T-cell (primary cell): ENCODE measurements at regions not wholly inside any gene's neighbourhood (a gene's known extent, or its start where the extent isn't known, plus 50 kb on each side); places are given as distances from the start of the nearest gene placed in this dataset.

Source experiments
- ATAC-seq, 4 experiments: fragments of 200-7000 bp in 3 of 4; fragments of 150-1000 bp in 1 of 4; cut with Tn5 transposase; replicated peaks in 1 of 4; 1 replicate in 3 of 4; 2 replicates in 1 of 4; pipeline ENCODE4 v1.10.0; 2021; ENCODE audit warnings: moderate library complexity in 3 of 4, mild to moderate bottlenecking in 2 of 4, moderate number of reproducible peaks in 1 of 4
- CTCF ChIA-PET, 2 donors: fragments of 300-600 bp; sonication (Branson Sonifier 250); formaldehyde crosslinking; loops; one replicate each; lab custom pipeline; 2022; ENCODE audit warnings: antibody characterized with exemption in 2 of 2; lab: Charles Lee
- POLR2A ChIA-PET, 2 donors: fragments of 300-600 bp; sonication (Branson Sonifier 250); formaldehyde crosslinking; loops; one replicate each; lab custom pipeline; 2022; ENCODE audit warnings: antibody characterized with exemption in 2 of 2; lab: Charles Lee
- DNase-seq, 35 experiments: peaks; one replicate each; pipeline versions ENCODE4 v3.0.0 to v3.0.0-alpha.2; 2013 to 2023
- H3K27ac ChIP-seq: one replicate; pipeline ENCODE4 v1.5.1; 2013; ENCODE audit warnings: low read length
- H3K27me3 ChIP-seq, 2 experiments: replicated peaks in 1 of 2; 1 replicate in 1 of 2; 2 replicates in 1 of 2; pipeline versions ENCODE4 v1.6.1 to v1.7.0; 2013; ENCODE audit warnings: low read length in 1 of 2, mixed read lengths in 1 of 2; ENCODE audit not compliant: control insufficient read depth in 2 of 2, insufficient read depth in 2 of 2; ENCODE audit errors: extremely low read depth in 1 of 2
- H3K36me3 ChIP-seq, 2 donors: 1 replicate in 1 of 2; 2 replicates in 1 of 2; pipeline versions ENCODE4 v1.6.1 to v1.7.0; 2013; ENCODE audit warnings: low read length in 1 of 2; ENCODE audit not compliant: control insufficient read depth in 2 of 2, insufficient read depth in 1 of 2; ENCODE audit errors: extremely low read depth in 1 of 2
- H3K4me1 ChIP-seq, 2 experiments: 1 replicate in 1 of 2; 2 replicates in 1 of 2; pipeline versions ENCODE4 v1.6.1 to v1.7.0; 2013; ENCODE audit warnings: low read length in 2 of 2, mixed read lengths in 1 of 2; ENCODE audit not compliant: insufficient read depth in 2 of 2, control insufficient read depth in 1 of 2; ENCODE audit errors: extremely low read depth in 1 of 2
- H3K4me3 ChIP-seq, 2 donors: 1 replicate in 1 of 2; 2 replicates in 1 of 2; pipeline versions ENCODE4 v1.5.1 to v1.7.0; 2013; ENCODE audit warnings: mild to moderate bottlenecking in 2 of 2, low read length in 1 of 2, moderate library complexity in 1 of 2; ENCODE audit not compliant: control insufficient read depth in 1 of 2; ENCODE audit errors: extremely low read depth in 1 of 2
- H3K9me3 ChIP-seq: 2 replicates; pipeline ENCODE4 v1.7.0; 2013
- H3K27ac Mint-ChIP-seq, 2 donors: one replicate each; pipeline ENCODE4 v1.8.0; 2020 to 2021; ENCODE audit warnings: mild to moderate bottlenecking in 2 of 2, mixed read lengths in 2 of 2
- H3K27me3 Mint-ChIP-seq, 2 donors: one replicate each; pipeline ENCODE4 v1.8.0; 2021 to 2022; ENCODE audit warnings: mixed read lengths in 2 of 2
- H3K36me3 Mint-ChIP-seq: one replicate; pipeline ENCODE4 v1.8.0; 2021; ENCODE audit warnings: mixed read lengths
- H3K4me1 Mint-ChIP-seq, 3 donors: one replicate each; pipeline ENCODE4 v1.8.0; 2020 to 2022; ENCODE audit warnings: mixed read lengths in 3 of 3, mild to moderate bottlenecking in 1 of 3
- H3K4me3 Mint-ChIP-seq, 3 donors: one replicate each; pipeline ENCODE4 v1.8.0; 2020 to 2022; ENCODE audit warnings: mild to moderate bottlenecking in 3 of 3, mixed read lengths in 3 of 3, moderate library complexity in 3 of 3
- H3K9me3 Mint-ChIP-seq, 3 donors: one replicate each; pipeline ENCODE4 v1.8.0; 2020 to 2022; ENCODE audit warnings: mixed read lengths in 3 of 3
- WGBS: methylation state at CpG from one replicate; pipeline ENCODE4 v1.1.5; 2013; ENCODE audit warnings: missing lambda C conversion rate; ENCODE audit not compliant: insufficient coverage; 5-methylcytosine and 5-hydroxymethylcytosine counted together

DNA sequence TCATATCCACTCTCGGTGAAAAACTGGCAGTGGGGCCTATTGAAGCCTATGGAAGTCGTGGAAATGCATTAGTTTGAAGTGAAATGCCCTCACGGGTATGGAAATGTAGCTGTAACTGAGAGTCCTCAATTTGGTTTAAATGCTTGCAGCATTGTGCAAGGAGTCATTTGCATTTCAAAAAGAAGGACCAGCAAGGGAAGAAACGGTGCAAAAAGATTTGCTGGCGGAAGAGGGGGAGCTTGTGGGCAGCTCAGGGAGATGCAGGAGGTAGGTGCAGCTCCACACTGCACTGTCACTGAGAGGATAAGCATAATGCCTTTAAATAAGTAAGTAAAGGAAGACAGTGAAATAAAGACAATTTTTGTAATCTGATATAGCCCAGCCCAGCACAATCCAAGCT, 400.4 kb upstream of the DIPK2B start:
- Mint-ChIP-seq H3K36me3 (no peaks in the 10 kb centered on the region), H3K27ac (no peak overlapping the region), H3K4me3 (no peak overlapping the region), H3K9me3 (peaks cover 3 to 4% (median 3%) of the 10 kb centered on the region in 3 donors), H3K4me1 (no peaks in the 10 kb centered on the region), H3K27me3 (peaks cover 0 to 16% of the 10 kb centered on the region in 2 donors)
- H3K27me3 ChIP-seq = no peaks in the 10 kb centered on the region
- ChIA-PET CTCF (interaction anchor here in 1 of 2 donors (0.5 kb wide), 1 partner anchor 403 kb away, joined by 4 read pairs; no protein-coding TSS in a partner anchor), POLR2A (no interaction called here)
- no peak for DNase-seq
- WGBS = no CpG with 5 or more reads among the region's 5 CpGs
- no peak overlapping the region for H3K4me3 ChIP-seq
- no peaks in the 10 kb centered on the region for H3K4me1 ChIP-seq
- no peaks in the 10 kb centered on the region for H3K9me3 ChIP-seq
- H3K27ac ChIP-seq = no peak overlapping the region
- no peaks in the 10 kb centered on the region for H3K36me3 ChIP-seq
- no peak for ATAC-seq

DNA sequence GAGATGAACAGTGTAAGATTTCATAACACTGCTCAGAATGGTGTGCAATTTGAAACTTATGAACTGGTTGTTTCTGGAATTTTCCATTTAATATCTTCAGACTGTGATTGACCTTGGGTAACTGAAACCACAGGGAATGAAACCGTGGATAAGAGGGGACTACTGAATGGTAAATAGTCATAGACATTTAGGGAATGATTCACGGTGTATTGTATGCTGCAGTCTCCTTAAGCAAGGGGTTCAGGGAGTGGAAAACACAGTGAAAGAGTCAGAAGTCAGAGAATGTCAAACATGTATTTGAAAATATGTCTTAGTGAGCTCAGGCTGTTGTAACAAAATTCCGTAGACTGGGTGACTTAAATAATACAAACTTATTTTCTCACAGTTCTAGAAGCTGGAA, 398.2 kb upstream of the DIPK2B start:
- Histone ChIP-seq H3K36me3 (no peaks in the 10 kb centered on the region), H3K27ac (no peak overlapping the region), H3K27me3 (no peaks in the 10 kb centered on the region), H3K9me3 (no peaks in the 10 kb centered on the region), H3K4me3 (no peak overlapping the region), H3K4me1 (no peaks in the 10 kb centered on the region)
- no peaks in the 10 kb centered on the region for H3K4me1 Mint-ChIP-seq
- ChIA-PET CTCF (no interaction called here), POLR2A (interaction anchor here in 1 of 2 donors (0.6 kb wide), 1 partner anchor 155 kb away, joined by 10 read pairs; no protein-coding TSS in a partner anchor)
- no peak overlapping the region for H3K27ac Mint-ChIP-seq
- H3K4me3 Mint-ChIP-seq = no peak overlapping the region
- no peaks in the 10 kb centered on the region for H3K36me3 Mint-ChIP-seq
- H3K9me3 Mint-ChIP-seq = no peaks in the 10 kb centered on the region
- H3K27me3 Mint-ChIP-seq = peaks cover 0 to 26% of the 10 kb centered on the region in 2 donors
- WGBS = 100% methylated on average over 1 of the region's 3 CpGs
- DNase-seq = no peak
- no peak for ATAC-seq

DNA sequence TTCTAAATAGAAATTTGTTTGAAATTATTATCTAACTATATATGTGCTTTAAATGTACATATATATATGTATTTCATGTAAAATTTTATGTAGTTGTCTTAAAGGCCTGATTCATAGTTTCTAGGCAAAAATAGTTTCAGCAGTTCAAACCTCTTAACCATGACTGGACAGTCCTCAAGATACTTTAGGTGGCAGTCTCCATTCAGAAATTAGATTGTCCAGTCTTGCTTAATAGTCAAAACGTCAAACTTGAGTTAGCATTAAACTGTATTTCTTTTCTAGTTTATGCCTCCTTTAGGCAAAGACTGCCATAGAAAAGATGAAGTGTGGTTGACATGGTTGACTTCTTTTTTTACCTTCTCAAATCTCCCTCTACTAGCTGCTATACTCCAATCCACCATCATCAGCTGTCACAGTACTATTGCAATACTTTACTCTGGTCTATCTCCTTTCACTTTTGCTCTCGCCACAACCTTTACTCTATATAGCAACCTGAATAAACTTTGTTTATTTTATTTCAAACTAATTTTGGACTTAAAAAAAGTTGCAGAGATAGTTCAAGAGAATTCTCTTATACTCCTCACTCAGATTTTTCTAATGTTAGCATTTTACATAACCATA, 395.6 kb upstream of the DIPK2B start:
- POLR2A ChIA-PET = no interaction called here
- CTCF ChIA-PET = no interaction called here

DNA sequence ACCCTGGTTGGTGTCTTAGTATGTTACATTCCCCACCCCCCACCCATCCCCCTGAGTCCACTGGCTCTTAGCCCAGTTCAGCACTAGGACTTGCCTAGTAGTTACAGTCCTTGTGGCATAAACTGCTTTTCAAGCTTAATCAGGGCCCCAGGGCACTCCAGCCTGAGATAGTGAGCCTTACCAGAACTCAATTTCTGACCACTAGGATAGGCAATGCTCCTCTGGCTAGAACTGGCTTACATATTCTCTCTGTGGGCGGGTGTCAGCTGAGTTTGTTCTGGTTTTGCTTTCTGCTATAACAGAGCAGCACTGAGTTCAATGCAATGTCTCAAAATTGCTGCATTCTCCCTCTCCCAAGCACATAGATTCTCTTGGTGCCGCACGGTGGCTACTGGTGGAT, 391.4 kb upstream of the DIPK2B start:
- Histone ChIP-seq H3K4me3 (no peak overlapping the region), H3K27me3 (no peaks in the 10 kb centered on the region), H3K9me3 (no peaks in the 10 kb centered on the region), H3K27ac (no peak overlapping the region), H3K36me3 (no peaks in the 10 kb centered on the region), H3K4me1 (no peaks in the 10 kb centered on the region)
- DNase-seq (no peak), ATAC-seq (no peak)
- peaks cover 0 to 5% (median 0%) of the 10 kb centered on the region in 3 donors for H3K9me3 Mint-ChIP-seq
- no peak overlapping the region for H3K27ac Mint-ChIP-seq
- H3K36me3 Mint-ChIP-seq = no peaks in the 10 kb centered on the region
- no peaks in the 10 kb centered on the region for H3K4me1 Mint-ChIP-seq
- no CpG with 5 or more reads among the region's 3 CpGs for WGBS
- peaks cover 0 to 29% of the 10 kb centered on the region in 2 donors for H3K27me3 Mint-ChIP-seq
- POLR2A ChIA-PET = no interaction called here
- no peak overlapping the region for H3K4me3 Mint-ChIP-seq
- CTCF ChIA-PET = no interaction called here

More for the DNA sequence above, 395.6 kb upstream of the DIPK2B start:
- Mint-ChIP-seq H3K9me3 (no peaks in the 10 kb centered on the region), H3K36me3 (no peaks in the 10 kb centered on the region), H3K27ac (no peak overlapping the region), H3K27me3 (peaks cover 0 to 26% of the 10 kb centered on the region in 2 donors), H3K4me3 (no peak overlapping the region), H3K4me1 (no peaks in the 10 kb centered on the region)
- Histone ChIP-seq H3K9me3 (no peaks in the 10 kb centered on the region), H3K27me3 (no peaks in the 10 kb centered on the region), H3K36me3 (no peaks in the 10 kb centered on the region), H3K4me3 (no peak overlapping the region), H3K4me1 (no peaks in the 10 kb centered on the region), H3K27ac (no peak overlapping the region)
- no CpG with 5 or more reads among the region's 2 CpGs for WGBS
- DNase-seq (no peak), ATAC-seq (no peak)

DNA sequence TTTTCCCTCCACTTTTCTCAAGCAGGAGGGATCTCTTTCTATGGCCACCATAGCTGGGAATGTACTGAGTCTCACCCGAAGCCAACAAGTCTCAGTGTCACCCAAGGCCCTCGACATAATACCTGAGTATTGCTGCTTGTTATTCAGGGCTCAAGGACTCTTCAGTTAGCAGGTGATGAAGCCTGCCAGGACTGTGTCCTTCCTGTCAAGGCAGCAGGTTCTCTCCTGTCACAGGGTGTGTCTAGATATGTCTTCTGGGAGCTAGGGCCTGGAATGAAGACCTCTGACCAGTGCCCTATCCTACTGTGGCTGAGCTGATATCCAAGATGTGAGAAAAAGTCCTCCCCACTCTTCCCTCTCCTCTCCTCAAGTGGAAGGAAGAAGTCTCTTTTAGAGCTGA, 391.0 kb upstream of the DIPK2B start:
- no peaks in the 10 kb centered on the region for H3K36me3 Mint-ChIP-seq
- H3K9me3 Mint-ChIP-seq = peaks cover 0 to 5% (median 0%) of the 10 kb centered on the region in 3 donors
- H3K4me1 ChIP-seq = no peaks in the 10 kb centered on the region
- WGBS = no CpG with 5 or more reads among the region's 2 CpGs
- ChIA-PET POLR2A (no interaction called here), CTCF (no interaction called here)
- H3K4me1 Mint-ChIP-seq = no peaks in the 10 kb centered on the region
- H3K27ac Mint-ChIP-seq = no peak overlapping the region
- H3K36me3 ChIP-seq = no peaks in the 10 kb centered on the region
- no peaks in the 10 kb centered on the region for H3K9me3 ChIP-seq
- H3K4me3 ChIP-seq = no peak overlapping the region
- no peak overlapping the region for H3K27ac ChIP-seq
- H3K4me3 Mint-ChIP-seq = no peak overlapping the region
- H3K27me3 ChIP-seq = no peaks in the 10 kb centered on the region
- DNase-seq (no peak), ATAC-seq (no peak)
- H3K27me3 Mint-ChIP-seq = peaks cover 0 to 29% of the 10 kb centered on the region in 2 donors

DNA sequence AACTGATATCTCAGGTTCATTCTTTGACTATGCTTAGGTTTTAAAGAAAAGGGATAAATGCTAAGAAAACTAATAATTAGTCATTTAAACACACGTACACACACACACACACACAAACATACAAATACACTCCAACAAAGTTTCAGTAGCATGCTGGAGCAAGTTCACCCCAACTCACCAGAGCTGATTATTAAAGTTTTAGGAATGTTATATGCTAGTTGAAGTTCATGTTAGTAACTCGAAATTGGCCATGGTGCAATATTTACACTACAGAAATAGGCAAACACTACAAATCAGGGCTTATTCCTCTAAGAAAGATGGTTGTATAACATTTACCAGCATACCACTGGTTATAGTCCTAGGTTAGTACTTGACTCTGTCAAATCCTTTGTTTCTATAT, 384.0 kb upstream of the DIPK2B start:
- ChIA-PET CTCF (no interaction called here), POLR2A (no interaction called here)
- Histone ChIP-seq H3K4me1 (no peaks in the 10 kb centered on the region), H3K4me3 (no peak overlapping the region), H3K27ac (no peak overlapping the region), H3K27me3 (no peaks in the 10 kb centered on the region), H3K9me3 (no peaks in the 10 kb centered on the region), H3K36me3 (no peaks in the 10 kb centered on the region)
- no peaks in the 10 kb centered on the region for H3K36me3 Mint-ChIP-seq
- no CpG with 5 or more reads among the region's 2 CpGs for WGBS
- H3K27ac Mint-ChIP-seq = no peak overlapping the region
- ATAC-seq (no peak), DNase-seq (no peak)
- H3K27me3 Mint-ChIP-seq = peaks cover 0 to 7% of the 10 kb centered on the region in 2 donors
- H3K4me3 Mint-ChIP-seq = no peak overlapping the region
- peaks cover 10 to 17% (median 14%) of the 10 kb centered on the region in 3 donors for H3K9me3 Mint-ChIP-seq
- no peaks in the 10 kb centered on the region for H3K4me1 Mint-ChIP-seq
